ENCODE measurements at regions not wholly inside any gene's neighbourhood (a gene's known extent, or its start where the extent isn't known, plus 50 kb on each side); places are given as distances from the start of the nearest gene placed in this dataset.

GRCh38 chr3:80970292-80970691 is 791.2 kb downstream of the GBE1 start:
- TF ChIP-seq CTCF (IDR thresholded peaks at IDR 0.05) (no peak), POLR2A (IDR thresholded peaks at IDR 0.05) (no peak), EP300 (IDR thresholded peaks at IDR 0.05) (no peak)

Measured in ovary (tissue), 3 donors.